ENCODE measurements at regions not wholly inside any gene's neighbourhood (a gene's known extent, or its start where the extent isn't known, plus 50 kb on each side); places are given as distances from the start of the nearest gene placed in this dataset.

GRCh38 chr12:24467226-24467625, 481.7 kb downstream of the BCAT1 start:
- TF ChIP-seq CTCF (conservative IDR thresholded peaks at IDR 0.05; ENCODE audit: low read depth): no peak
- POLR2A ChIA-PET (ENCODE audit: low non-redundant PET): no interaction called here
- CTCF ChIA-PET: no interaction called here

GRCh38 chr12:24463375-24463774, 485.5 kb downstream of the BCAT1 start:
- TF ChIP-seq CTCF (conservative IDR thresholded peaks at IDR 0.05; ENCODE audit: low read depth): no peak
- no peak for DNase-seq (ENCODE audit: low spot score)
- ChIA-PET POLR2A (ENCODE audit: low non-redundant PET) (interaction anchor here (0.6 kb wide), 1 partner anchor 19 kb away, joined by 3 read pairs; no protein-coding TSS in a partner anchor), CTCF (no interaction called here)
- no peak overlapping the region for H3K27ac ChIP-seq

More at GRCh38 chr12:24467226-24467625, 481.7 kb downstream of the BCAT1 start:
- no peak overlapping the region for H3K27ac ChIP-seq
- no peak for DNase-seq (ENCODE audit: low spot score)

DNA sequence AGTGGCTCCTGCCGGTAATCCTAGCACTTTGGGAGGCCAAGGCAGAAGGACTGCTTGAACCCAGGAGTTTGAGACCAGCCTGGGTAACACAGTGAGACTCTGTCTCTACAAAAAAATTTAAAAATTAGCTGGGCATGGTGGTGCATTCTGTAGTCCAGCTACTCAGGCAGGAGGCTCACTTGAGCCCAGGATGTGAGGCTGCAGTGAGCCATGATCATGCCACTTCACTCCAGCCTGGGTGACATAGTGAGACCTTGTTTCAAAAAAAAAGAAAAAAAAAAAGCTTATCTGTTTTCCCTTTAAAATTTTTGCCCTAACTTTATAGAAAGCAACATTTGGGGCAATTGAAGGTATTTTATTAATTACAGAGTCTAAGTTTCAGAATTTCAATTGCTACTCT, 486.0 kb downstream of the BCAT1 start:
- H3K27ac ChIP-seq: no peak overlapping the region
- TF ChIP-seq CTCF (conservative IDR thresholded peaks at IDR 0.05; ENCODE audit: low read depth): no peak
- CTCF ChIA-PET: no interaction called here
- POLR2A ChIA-PET (ENCODE audit: low non-redundant PET): interaction anchor here (0.6 kb wide), 1 partner anchor 18 kb away, joined by 3 read pairs; no protein-coding TSS in a partner anchor
- DNase-seq (ENCODE audit: low spot score): no peak

DNA sequence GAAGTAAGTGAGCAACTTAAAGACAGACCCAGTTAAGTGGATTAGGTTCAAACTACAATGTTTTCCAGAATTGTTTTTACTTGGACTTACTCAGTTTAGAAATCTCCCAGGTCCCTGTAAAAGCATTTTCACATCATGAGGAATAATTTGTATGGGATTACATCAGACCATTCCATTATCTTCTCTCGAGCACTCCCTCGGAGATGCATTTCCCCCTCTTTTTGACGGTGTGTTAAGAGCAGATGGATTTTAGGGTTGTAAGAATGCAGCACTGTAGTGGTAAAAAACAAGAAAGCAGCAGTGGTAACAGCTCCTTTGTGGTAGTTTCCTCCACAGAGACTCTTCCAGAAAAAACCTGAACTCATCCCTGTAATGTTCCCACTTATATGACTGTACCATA, 488.4 kb downstream of the BCAT1 start:
- POLR2A ChIA-PET (ENCODE audit: low non-redundant PET): no interaction called here
- CTCF ChIA-PET: no interaction called here
- no peak for DNase-seq (ENCODE audit: low spot score)
- H3K27ac ChIP-seq: no peak overlapping the region
- TF ChIP-seq CTCF (conservative IDR thresholded peaks at IDR 0.05; ENCODE audit: low read depth): no peak

DNA sequence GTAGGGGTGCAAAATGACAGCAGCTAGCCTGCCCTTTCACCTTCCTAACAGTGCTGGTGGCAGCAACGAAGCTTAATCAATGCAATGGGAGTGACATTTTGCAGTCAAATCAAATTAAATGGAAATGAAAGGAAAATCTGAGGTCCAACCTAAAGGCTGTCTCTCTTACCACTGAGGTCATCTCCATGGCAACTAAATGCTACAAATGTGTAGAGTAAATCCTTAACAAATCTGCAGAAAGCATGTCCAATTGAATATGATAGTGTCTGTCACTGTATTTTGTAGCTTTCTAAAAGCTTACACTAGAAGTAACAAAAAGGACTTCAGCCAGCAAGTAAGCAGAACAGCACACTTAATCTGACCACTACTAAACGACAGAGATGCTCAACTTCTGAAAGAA, 488.8 kb downstream of the BCAT1 start:
- H3K27ac ChIP-seq: no peak overlapping the region
- TF ChIP-seq CTCF (conservative IDR thresholded peaks at IDR 0.05; ENCODE audit: low read depth): no peak
- DNase-seq (ENCODE audit: low spot score): no peak
- ChIA-PET POLR2A (ENCODE audit: low non-redundant PET) (no interaction called here), CTCF (no interaction called here)

- DNase-seq (ENCODE audit: low spot score): no peak
- ChIA-PET CTCF (interaction anchor here (0.6 kb wide), 1 partner anchor 159 kb away, joined by 5 read pairs; no protein-coding TSS in a partner anchor), POLR2A (ENCODE audit: low non-redundant PET) (no interaction called here)
- H3K27ac ChIP-seq: no peak overlapping the region
- TF ChIP-seq CTCF (conservative IDR thresholded peaks at IDR 0.05; ENCODE audit: low read depth): no peak
Observed at GRCh38 chr12:24455811-24456210, 493.1 kb downstream of the BCAT1 start.

GRCh38 chr12:24447678-24448077, 498.2 kb upstream of the SOX5 start:
- no peak for DNase-seq (ENCODE audit: low spot score)
- no peak overlapping the region for H3K27ac ChIP-seq
- POLR2A ChIA-PET (ENCODE audit: low non-redundant PET): no interaction called here
- no peak for TF ChIP-seq CTCF (conservative IDR thresholded peaks at IDR 0.05; ENCODE audit: low read depth)
- CTCF ChIA-PET: no interaction called here
